ENCODE measurements at regions not wholly inside any gene's neighbourhood (a gene's known extent, or its start where the extent isn't known, plus 50 kb on each side); places are given as distances from the start of the nearest gene placed in this dataset.

- intact Hi-C loops (cut with micrococcal nuclease), result loop anchor here (1.0 to 5.0 kb wide), 3 partner anchors 320 to 737 kb away; partner anchors contain the start of genes PUS1 and RAN
These were observed 101.9 kb upstream of the SFSWAP start for GRCh38 chr12:131608740-131609690.

GRCh38 chr12:131609762-131610161, 101.1 kb upstream of the SFSWAP start:
- intact Hi-C loops (cut with micrococcal nuclease), result loop anchor here (5.0 kb wide), 2 partner anchors 478 to 737 kb away; partner anchors contain the start of gene RAN

GRCh38 chr12:131610181-131610580, 100.7 kb upstream of the SFSWAP start:
- intact Hi-C loops (cut with micrococcal nuclease), result no loop called here

- intact Hi-C loops (cut with micrococcal nuclease), result no loop called here
These were observed 100.0 kb upstream of the SFSWAP start for GRCh38 chr12:131610891-131611290.

- intact Hi-C loops (cut with micrococcal nuclease), result no loop called here
These were observed 99.3 kb upstream of the SFSWAP start for GRCh38 chr12:131611416-131612091.

- intact Hi-C loops (cut with micrococcal nuclease), result no loop called here
These were observed 98.7 kb upstream of the SFSWAP start for GRCh38 chr12:131612092-131612755.

- intact Hi-C loops (cut with micrococcal nuclease), result no loop called here
These were observed 97.7 kb upstream of the SFSWAP start for GRCh38 chr12:131613186-131613585.

GRCh38 chr12:131613678-131614077, 97.2 kb upstream of the SFSWAP start:
- intact Hi-C loops (cut with micrococcal nuclease), result no loop called here

- intact Hi-C loops (cut with micrococcal nuclease), result no loop called here
These were observed 95.4 kb upstream of the SFSWAP start for GRCh38 chr12:131615326-131616042.

GRCh38 chr12:131616043-131616700, 94.7 kb upstream of the SFSWAP start:
- intact Hi-C loops (cut with micrococcal nuclease), result no loop called here

GRCh38 chr12:131616738-131617137, 94.2 kb upstream of the SFSWAP start:
- intact Hi-C loops (cut with micrococcal nuclease), result no loop called here

GRCh38 chr12:131617179-131617578, 93.7 kb upstream of the SFSWAP start:
- intact Hi-C loops (cut with micrococcal nuclease), result no loop called here

GRCh38 chr12:131617596-131618302, 93.1 kb upstream of the SFSWAP start:
- intact Hi-C loops (cut with micrococcal nuclease), result no loop called here

- intact Hi-C loops (cut with micrococcal nuclease), result no loop called here
These were observed 92.6 kb upstream of the SFSWAP start for GRCh38 chr12:131618303-131618658.

- intact Hi-C loops (cut with micrococcal nuclease), result no loop called here
These were observed 92.2 kb upstream of the SFSWAP start for GRCh38 chr12:131618701-131619100.

- intact Hi-C loops (cut with micrococcal nuclease), result no loop called here
These were observed 91.7 kb upstream of the SFSWAP start for GRCh38 chr12:131619106-131619642.

GRCh38 chr12:131619736-131620506, 91.0 kb upstream of the SFSWAP start:
- intact Hi-C loops (cut with micrococcal nuclease), result no loop called here

GRCh38 chr12:131620520-131620919, 90.4 kb upstream of the SFSWAP start:
- intact Hi-C loops (cut with micrococcal nuclease), result no loop called here

Data from T-helper 1 cell treated with Interleukin-12 subunit alpha and Interleukin-12 subunit beta and Interleukin-4 antibody, amounts not matched to agents 30 ng/mL and 1 ng/mL, for 36 hours (primary cell).